ENCODE measurements at regions not wholly inside any gene's neighbourhood (a gene's known extent, or its start where the extent isn't known, plus 50 kb on each side); places are given as distances from the start of the nearest gene placed in this dataset.

GRCh38 chr16:60120586-60120985 lies 1386.5 kb upstream of the GOT2 start:
- Histone ChIP-seq H3K27me3 (ENCODE audit: control insufficient read depth in 1 of 2, insufficient read depth in 2 of 2, low read length in 2 of 2) (no peaks in the 10 kb centered on the region), H3K4me2 (ENCODE audit: low read depth, low read length) (no peak overlapping the region), H3K36me3 (replicated peaks in 1 of 2; ENCODE audit: control insufficient read depth in 1 of 2, insufficient read depth in 2 of 2, low read length in 2 of 2) (no peaks in the 10 kb centered on the region), H3K9me3 (ENCODE audit: low read length) (peaks cover 17% of the 10 kb centered on the region), H3K27ac (ENCODE audit: extremely low read length, insufficient read depth, low read length) (no peak overlapping the region), H2AFZ (ENCODE audit: low read length) (no peak overlapping the region), H3K9ac (ENCODE audit: insufficient read depth, low read depth, low read length) (no peak overlapping the region), H4K20me1 (ENCODE audit: insufficient read depth, low read length) (no peaks in the 10 kb centered on the region), H3K4me1 (ENCODE audit: insufficient read depth, low read length) (no peaks in the 10 kb centered on the region), H3K79me2 (ENCODE audit: insufficient read depth, low read length) (no peaks in the 10 kb centered on the region), H3K4me3 (replicated peaks in 1 of 3; ENCODE audit: insufficient read depth in 1 of 3, low read depth in 2 of 3, low read length in 3 of 3) (no peak overlapping the region)
- FAIRE-seq (no peak), DNase-seq (ENCODE audit: low spot score) (no peak), ATAC-seq (no peak)
- ChIA-PET POLR2A (no interaction called here), CTCF (ENCODE audit: low intra/inter-chr PET ratio, low total read pairs) (no interaction called here)
- 7% methylated on average over 14 of the region's 14 CpGs for WGBS (ENCODE audit: low lambda C conversion rate)
- TF ChIP-seq ZFAT (CRISPR knock-in tag; conservative IDR thresholded peaks at IDR 0.05) (no peak), THAP8 (CRISPR knock-in tag; IDR thresholded peaks at IDR 0.05; ENCODE audit: borderline replicate concordance) (no peak), DMTF1 (CRISPR knock-in tag; IDR thresholded peaks at IDR 0.05) (no peak), ZFP36 (IDR thresholded peaks at IDR 0.05; ENCODE audit: borderline replicate concordance, low read depth, low read length, partially characterized antibody) (no peak), MED13 (CRISPR knock-in tag; IDR thresholded peaks at IDR 0.05) (no peak)
- in situ Hi-C loops (cut with HindIII; ENCODE audit: extremely low pct_ligation_motif_present, low pct_unique_long_range_greater_than_20kb) (no loop called here), intact Hi-C loops (cut with micrococcal nuclease; ENCODE audit: unreplicated experiment) (no loop called here)
- no TSS peak for BruUV-seq (replicated peaks)

- 4% methylated on average over 2 of the region's 2 CpGs for WGBS (ENCODE audit: low lambda C conversion rate)
- no peak for DNase-seq (ENCODE audit: low spot score)
- Histone ChIP-seq H3K4me2 (ENCODE audit: low read depth, low read length) (no peak overlapping the region), H3K4me1 (ENCODE audit: insufficient read depth, low read length) (no peaks in the 10 kb centered on the region), H3K27ac (ENCODE audit: extremely low read length, insufficient read depth, low read length) (no peak overlapping the region), H3K9ac (ENCODE audit: insufficient read depth, low read depth, low read length) (no peak overlapping the region), H3K36me3 (replicated peaks in 1 of 2; ENCODE audit: control insufficient read depth in 1 of 2, insufficient read depth in 2 of 2, low read length in 2 of 2) (no peaks in the 10 kb centered on the region), H3K9me3 (ENCODE audit: low read length) (peaks cover 21% of the 10 kb centered on the region), H2AFZ (ENCODE audit: low read length) (no peak overlapping the region), H3K79me2 (ENCODE audit: insufficient read depth, low read length) (no peaks in the 10 kb centered on the region), H3K4me3 (replicated peaks in 1 of 3; ENCODE audit: insufficient read depth in 1 of 3, low read depth in 2 of 3, low read length in 3 of 3) (no peak overlapping the region), H4K20me1 (ENCODE audit: insufficient read depth, low read length) (no peaks in the 10 kb centered on the region), H3K27me3 (ENCODE audit: control insufficient read depth in 1 of 2, insufficient read depth in 2 of 2, low read length in 2 of 2) (no peaks in the 10 kb centered on the region)
- TF ChIP-seq FOXC1 (CRISPR knock-in tag; IDR thresholded peaks at IDR 0.05; ENCODE audit: borderline replicate concordance) (no peak), GPBP1L1 (CRISPR knock-in tag; IDR thresholded peaks at IDR 0.05) (no peak), ZNF253 (CRISPR knock-in tag; IDR thresholded peaks at IDR 0.05; ENCODE audit: borderline replicate concordance) (no peak), ZNF768 (CRISPR knock-in tag; IDR thresholded peaks at IDR 0.05) (no peak), HDAC1 (CRISPR knock-in tag; IDR thresholded peaks at IDR 0.05) (no peak), ZNF570 (CRISPR knock-in tag; IDR thresholded peaks at IDR 0.05; ENCODE audit: borderline replicate concordance) (no peak), ZNF629 (CRISPR knock-in tag; conservative IDR thresholded peaks at IDR 0.05) (no peak), RNF2 (conservative IDR thresholded peaks at IDR 0.05; ENCODE audit: low read depth) (no peak), RBAK (CRISPR knock-in tag; IDR thresholded peaks at IDR 0.05) (no peak), SMAD1 (CRISPR knock-in tag; IDR thresholded peaks at IDR 0.05; ENCODE audit: borderline replicate concordance, low read depth) (no peak)
- CTCF ChIA-PET (ENCODE audit: low intra/inter-chr PET ratio, low total read pairs): no interaction called here
- ATAC-seq: no peak
- in situ Hi-C loops (cut with HindIII; ENCODE audit: extremely low pct_ligation_motif_present, low pct_unique_long_range_greater_than_20kb) (no loop called here), intact Hi-C loops (cut with micrococcal nuclease; ENCODE audit: unreplicated experiment) (no loop called here)
- FAIRE-seq: no peak
- BruUV-seq (replicated peaks): no TSS peak
- POLR2A ChIA-PET: no interaction called here
Observed at GRCh38 chr16:60110531-60110930, 1376.4 kb upstream of the GOT2 start.

Measured in HepG2 (cell line).